IMR-90 (cell line): ENCODE measurements at regions not wholly inside any gene's neighbourhood (a gene's known extent, or its start where the extent isn't known, plus 50 kb on each side); places are given as distances from the start of the nearest gene placed in this dataset.

Experiments
- ATAC-seq: fragments of 200-7000 bp; cut with Tn5 transposase; 2 replicates; pipeline ENCODE4 v1.9.1; 2020; ENCODE audit warnings: low read depth, mild to moderate bottlenecking, moderate library complexity
- BruUV-seq: library from RNA; stranded (reverse); fragments of 400-500 nt; replicated peaks from 2 replicates; lab custom pipeline; 2021; lab: Mats Ljungman, UMichigan
- CTCF ChIA-PET: fragments of 300-600 bp; formaldehyde crosslinking; extraction: SDS; loops from one replicate; lab custom pipeline; 2021; ENCODE audit warnings: antibody characterized with exemption; lab: Yijun Ruan, JAX
- POLR2A ChIA-PET: fragments of 300-600 bp; sonication (Branson Sonifier 250); formaldehyde crosslinking; loops from one replicate; lab custom pipeline; 2022; ENCODE audit warnings: antibody characterized with exemption; ENCODE audit not compliant: unreplicated experiment; lab: Charles Lee
- DNase-seq: peaks from one replicate; pipeline ENCODE4 v3.0.0; 2013
- H2AFZ ChIP-seq: replicated peaks from 2 replicates; pipeline ENCODE3; 2013; ENCODE audit warnings: low read length, mild to moderate bottlenecking; ENCODE audit not compliant: poor library complexity
- H2AK5ac ChIP-seq: 2 replicates; pipeline ENCODE4 v1.6.1; 2013; ENCODE audit warnings: low read depth, low read length, inconsistent platforms
- H2AK9ac ChIP-seq: replicated peaks from 2 replicates; pipeline ENCODE3; 2013; ENCODE audit warnings: mild to moderate bottlenecking, low read depth, low read length, moderate library complexity; ENCODE audit not compliant: poor library complexity
- H2BK120ac ChIP-seq: 2 replicates; pipeline ENCODE4 v1.6.1; 2013; ENCODE audit warnings: low read depth, low read length, inconsistent platforms
- H2BK15ac ChIP-seq: 3 replicates; pipeline ENCODE4 v1.6.1; 2013; ENCODE audit warnings: low read depth, low read length, inconsistent platforms
- H2BK20ac ChIP-seq: 2 replicates; pipeline ENCODE4 v1.6.1; 2013; ENCODE audit warnings: low read depth, mild to moderate bottlenecking, inconsistent platforms, low read length, moderate library complexity
- H2BK5ac ChIP-seq: 2 replicates; pipeline ENCODE4 v1.6.1; 2013; ENCODE audit warnings: mild to moderate bottlenecking, low read depth, low read length, inconsistent platforms; ENCODE audit not compliant: poor library complexity, severe bottlenecking
- H3K14ac ChIP-seq: replicated peaks from 2 replicates; pipeline ENCODE4 v1.6.1; 2013; ENCODE audit warnings: low read depth, low read length, inconsistent platforms
- H3K18ac ChIP-seq: 2 replicates; pipeline ENCODE4 v1.6.1; 2013; ENCODE audit warnings: low read depth, low read length, control low read depth
- H3K23ac ChIP-seq: 2 replicates; pipeline ENCODE4 v1.6.1; 2013; ENCODE audit warnings: low read depth, low read length, inconsistent platforms
- H3K27ac ChIP-seq: 2 replicates; pipeline ENCODE4 v1.5.1; 2013; ENCODE audit warnings: mild to moderate bottlenecking, control low read depth, low read length; ENCODE audit not compliant: insufficient read depth
- H3K27me3 ChIP-seq: 2 replicates; pipeline ENCODE4 v1.6.1; 2013; ENCODE audit warnings: low read length; ENCODE audit not compliant: control insufficient read depth, insufficient read depth
- H3K36me3 ChIP-seq: 2 replicates; pipeline ENCODE4 v1.6.1; 2013; ENCODE audit warnings: low read length, mixed read lengths; ENCODE audit not compliant: control insufficient read depth, insufficient read depth
- H3K4ac ChIP-seq: 2 replicates; pipeline ENCODE4 v1.6.1; 2013; ENCODE audit warnings: low read depth, low read length, inconsistent platforms
- H3K4me1 ChIP-seq: 2 replicates; pipeline ENCODE4 v1.6.1; 2013; ENCODE audit warnings: low read length, mixed read lengths; ENCODE audit not compliant: control insufficient read depth, insufficient read depth
- H3K4me2 ChIP-seq: 2 replicates; pipeline ENCODE4 v1.6.1; 2013; ENCODE audit warnings: low read depth, mild to moderate bottlenecking, control low read depth, low read length, moderate library complexity
- H3K4me3 ChIP-seq: 2 replicates; pipeline ENCODE4 v1.5.1; 2013; ENCODE audit warnings: low read depth, mild to moderate bottlenecking, control low read depth, low read length, moderate library complexity; ENCODE audit not compliant: insufficient read depth
- H3K56ac ChIP-seq: 2 replicates; pipeline ENCODE4 v1.6.1; 2013; ENCODE audit warnings: low read length, inconsistent platforms; ENCODE audit not compliant: insufficient read depth; ENCODE audit errors: extremely low read depth
- H3K79me1 ChIP-seq, 2 experiments: 2 replicates each; pipeline ENCODE4 v1.6.1; 2013; ENCODE audit warnings: low read length in 2 of 2, inconsistent platforms in 1 of 2, low read depth in 1 of 2
- H3K9ac ChIP-seq: 2 replicates; pipeline ENCODE4 v1.6.1; 2013; ENCODE audit warnings: low read depth, low read length, control low read depth
- H3K9me1 ChIP-seq: 2 replicates; pipeline ENCODE4 v1.6.1; 2013; ENCODE audit warnings: low read length, inconsistent platforms; ENCODE audit not compliant: insufficient read depth
- H3K9me3 ChIP-seq: 2 replicates; pipeline ENCODE4 v1.6.1; 2013; ENCODE audit warnings: low read length; ENCODE audit not compliant: control insufficient read depth, insufficient read depth
- H4K20me1 ChIP-seq: 2 replicates; pipeline ENCODE4 v1.6.1; 2013; ENCODE audit warnings: low read length, inconsistent platforms; ENCODE audit not compliant: insufficient read depth
- H4K5ac ChIP-seq: 2 replicates; pipeline ENCODE4 v1.6.1; 2013; ENCODE audit warnings: mild to moderate bottlenecking, low read depth, low read length, control low read depth
- H4K8ac ChIP-seq, 2 experiments: 2 replicates each; pipeline ENCODE4 v1.6.1; 2013; ENCODE audit warnings: low read depth in 2 of 2, low read length in 2 of 2, control low read depth in 1 of 2, inconsistent platforms in 1 of 2
- H4K91ac ChIP-seq: 2 replicates; pipeline ENCODE4 v1.6.1; 2013; ENCODE audit warnings: low read depth, low read length, inconsistent platforms; ENCODE audit not compliant: insufficient read depth
- BHLHE40 ChIP-seq: fragments of 150-350 bp; IDR thresholded peaks from 2 replicates; pipeline ENCODE4 v1.6.1; 2016; ENCODE audit warnings: mild to moderate bottlenecking, low read depth, low read length
- ELK1 ChIP-seq: fragments of 150-350 bp; IDR thresholded peaks from 2 replicates; pipeline ENCODE4 v1.6.1; 2016; ENCODE audit warnings: low read depth, mild to moderate bottlenecking, low read length, moderate library complexity, borderline replicate concordance
- FOS ChIP-seq: fragments of 150-350 bp; IDR thresholded peaks from 2 replicates; pipeline ENCODE4 v1.6.1; 2016; ENCODE audit warnings: low read depth, low read length
- MXI1 ChIP-seq: IDR thresholded peaks from 2 replicates; pipeline ENCODE4 v1.6.1; 2012; ENCODE audit warnings: low read depth, mild to moderate bottlenecking, low read length, moderate library complexity, borderline replicate concordance
- NFE2L2 ChIP-seq: fragments of 150-350 bp; IDR thresholded peaks from 2 replicates; pipeline ENCODE4 v1.6.1; 2016; ENCODE audit warnings: low read depth, mild to moderate bottlenecking, low read length
- WGBS, 2 experiments: methylation state at CpG; one replicate each; pipeline versions ENCODE4 v1.1.5 to v1.1.7; 2013; ENCODE audit warnings: missing lambda C conversion rate in 2 of 2; ENCODE audit not compliant: insufficient read length in 1 of 2; ENCODE audit errors: extremely low coverage in 2 of 2; 5-methylcytosine and 5-hydroxymethylcytosine counted together
- dilution Hi-C: fragments of 300-500 bp; cut with HindIII; formaldehyde crosslinking; loops from one replicate; pipeline ENCODE4 v1.14.3; 2018; ENCODE audit warnings: low sequenced_read_pairs; ENCODE audit not compliant: unreplicated experiment
- in situ Hi-C: fragments of 300-500 bp; cut with MboI; formaldehyde crosslinking; loops from 3 replicates; pipeline ENCODE4 v1.14.3; 2019; ENCODE audit warnings: low sequenced_read_pairs, inconsistent platforms, mixed read lengths
- intact Hi-C: fragments of 100-400 bp; cut with micrococcal nuclease; formaldehyde crosslinking; loops from 2 replicates; pipeline ENCODE4 v1.10.0; 2022
- TF ChIP-seq, protein P1 (sequence below): fragments of 150-350 bp; IDR thresholded peaks from 2 replicates; pipeline ENCODE4 v1.6.1; 2017; ENCODE audit warnings: mild to moderate bottlenecking, antibody characterized with exemption, low read length, low read depth

DNA sequence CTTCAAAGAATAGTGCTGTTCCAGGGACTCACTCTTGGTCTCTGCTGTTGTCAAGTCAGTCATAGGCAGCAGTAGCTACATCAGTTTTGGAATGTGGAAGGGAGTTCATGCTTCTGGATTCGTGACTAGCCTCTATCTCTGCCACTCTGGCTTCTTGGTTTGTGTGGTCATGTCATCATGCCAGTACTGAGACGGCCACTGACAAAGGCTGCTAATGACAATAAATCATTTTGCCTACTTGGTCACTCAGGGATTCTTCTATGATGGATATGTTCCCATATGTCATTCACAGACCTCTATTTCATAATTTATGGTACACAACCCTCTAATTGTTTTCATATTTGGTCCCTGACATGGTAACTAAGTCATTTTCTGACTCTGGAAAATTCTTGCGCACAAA, 450.8 kb upstream of the BOD1L1 start:
- Histone ChIP-seq H3K27ac (no peak overlapping the region), H4K8ac (no peak overlapping the region), H3K18ac (no peak overlapping the region), H2AFZ (no peak overlapping the region), H3K27me3 (no peaks in the 10 kb centered on the region), H3K9me3 (no peaks in the 10 kb centered on the region), H2AK5ac (no peak overlapping the region), H2BK5ac (no peak overlapping the region), H4K5ac (no peak overlapping the region), H3K36me3 (no peaks in the 10 kb centered on the region), H2BK120ac (no peak overlapping the region), H4K20me1 (no peaks in the 10 kb centered on the region), H3K56ac (no peak overlapping the region), H3K4me3 (no peak overlapping the region), H3K4ac (no peak overlapping the region), H3K4me2 (no peak overlapping the region), H2BK15ac (no peak overlapping the region), H2BK20ac (no peak overlapping the region), H3K79me1 (no peaks in the 10 kb centered on the region), H3K14ac (no peak overlapping the region), H3K4me1 (no peaks in the 10 kb centered on the region), H3K9ac (no peak overlapping the region), H3K23ac (no peak overlapping the region), H2AK9ac (no peak overlapping the region), H4K91ac (no peak overlapping the region), H3K9me1 (no peaks in the 10 kb centered on the region)
- ChIA-PET CTCF (no interaction called here), POLR2A (no interaction called here)
- dilution Hi-C loops = no loop called here
- ATAC-seq (no peak), DNase-seq (no peak)
- WGBS, 2 experiments = no CpG with 5 or more reads among the region's 3 CpGs
- TF ChIP-seq, protein P1, sequence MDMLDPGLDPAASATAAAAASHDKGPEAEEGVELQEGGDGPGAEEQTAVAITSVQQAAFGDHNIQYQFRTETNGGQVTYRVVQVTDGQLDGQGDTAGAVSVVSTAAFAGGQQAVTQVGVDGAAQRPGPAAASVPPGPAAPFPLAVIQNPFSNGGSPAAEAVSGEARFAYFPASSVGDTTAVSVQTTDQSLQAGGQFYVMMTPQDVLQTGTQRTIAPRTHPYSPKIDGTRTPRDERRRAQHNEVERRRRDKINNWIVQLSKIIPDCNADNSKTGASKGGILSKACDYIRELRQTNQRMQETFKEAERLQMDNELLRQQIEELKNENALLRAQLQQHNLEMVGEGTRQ = no peak
- no peak for TF ChIP-seq BHLHE40
- TF ChIP-seq NFE2L2 = no peak
- TF ChIP-seq FOS = no peak
- TF ChIP-seq ELK1 = no peak
- TF ChIP-seq MXI1 = no peak
- BruUV-seq = no TSS peak
- in situ Hi-C loops = no loop called here
- intact Hi-C loops = no loop called here
